DMS 273 treated with DMSO at 0.1 percent for 48 hours (cell line): ENCODE measurements at regions not wholly inside any gene's neighbourhood (a gene's known extent, or its start where the extent isn't known, plus 50 kb on each side); places are given as distances from the start of the nearest gene placed in this dataset.

Experiments used
- DNase-seq: peaks from one replicate; lab custom pipeline; 2025; lab: John Stamatoyannopoulos, UW

DNA sequence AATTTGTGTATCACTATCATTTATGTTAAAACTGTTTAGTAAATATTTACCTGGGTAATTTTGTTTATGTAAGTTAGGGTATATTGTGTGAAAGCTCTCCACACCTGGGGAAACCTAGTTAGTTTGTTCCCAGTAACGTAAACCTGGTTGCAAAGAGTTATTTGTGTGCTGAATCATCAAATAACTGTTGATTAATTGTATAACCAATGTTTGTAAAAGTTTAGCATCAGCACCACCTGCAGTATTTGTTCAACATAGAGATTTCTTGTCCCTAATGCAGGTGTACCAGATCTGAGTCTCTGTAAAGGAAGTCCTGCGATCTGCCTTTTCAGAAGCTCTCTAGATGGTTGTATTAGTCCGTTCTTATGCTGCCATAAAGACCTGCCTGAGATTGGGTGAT lies 440.4 kb downstream of the COL12A1 start:
- DNase-seq, result no peak

DNA sequence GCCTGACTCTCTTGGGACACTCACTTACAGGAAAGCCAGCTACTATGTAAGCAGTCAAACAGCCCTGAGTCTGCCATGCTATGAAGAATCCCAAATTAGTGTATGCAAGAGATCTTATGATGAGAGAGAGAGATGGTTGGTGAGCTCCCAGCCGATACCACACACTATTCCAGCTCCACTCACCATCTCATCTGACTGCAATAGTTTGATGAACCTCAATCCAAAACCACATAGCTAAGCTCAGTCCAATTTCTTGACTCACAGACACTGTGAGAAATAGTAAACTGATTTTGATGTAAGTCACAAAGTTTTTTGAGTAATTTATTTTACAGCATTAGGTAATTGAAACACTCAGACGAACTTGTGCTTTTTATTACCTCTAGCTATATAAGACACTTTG lies 441.4 kb downstream of the COL12A1 start:
- no peak for DNase-seq

DNA sequence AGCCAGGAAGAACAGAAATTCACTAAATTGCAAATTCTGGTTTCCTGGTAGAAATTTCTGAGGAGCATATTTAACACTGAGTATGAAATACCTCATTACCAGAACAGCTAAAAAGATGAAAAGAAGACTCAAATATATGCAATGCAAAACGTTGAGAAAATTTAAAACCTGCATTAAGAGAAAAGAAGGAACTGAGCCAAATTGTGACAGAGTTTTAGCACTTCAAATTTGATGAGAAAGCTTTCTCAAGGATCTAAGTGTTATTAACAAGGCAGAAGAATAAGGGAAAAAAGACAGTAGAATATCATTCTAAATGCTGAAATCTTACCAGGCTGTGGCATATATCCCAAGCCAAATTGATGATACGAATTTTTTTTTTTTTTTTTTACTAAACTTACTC lies 443.0 kb downstream of the COL12A1 start:
- no peak for DNase-seq

DNA sequence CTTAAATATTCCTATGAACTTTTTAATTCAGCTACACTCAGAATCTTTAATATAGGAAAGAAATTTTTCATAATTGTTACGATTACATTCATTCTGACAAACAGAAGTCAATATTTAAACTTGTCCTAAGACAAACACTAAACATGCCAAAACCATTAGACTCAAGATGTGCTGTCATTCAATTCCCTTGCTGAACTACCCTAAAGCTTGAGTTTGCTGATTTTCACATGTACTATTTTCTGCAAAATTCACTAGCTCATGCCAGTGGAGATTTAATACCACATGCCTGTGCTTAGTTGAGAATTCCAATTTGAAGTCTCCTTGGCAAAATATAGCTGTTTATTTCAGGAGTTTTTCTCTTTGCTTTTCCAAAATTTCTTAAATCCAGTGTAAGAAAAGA lies 448.0 kb downstream of the COL12A1 start:
- no peak for DNase-seq

DNA sequence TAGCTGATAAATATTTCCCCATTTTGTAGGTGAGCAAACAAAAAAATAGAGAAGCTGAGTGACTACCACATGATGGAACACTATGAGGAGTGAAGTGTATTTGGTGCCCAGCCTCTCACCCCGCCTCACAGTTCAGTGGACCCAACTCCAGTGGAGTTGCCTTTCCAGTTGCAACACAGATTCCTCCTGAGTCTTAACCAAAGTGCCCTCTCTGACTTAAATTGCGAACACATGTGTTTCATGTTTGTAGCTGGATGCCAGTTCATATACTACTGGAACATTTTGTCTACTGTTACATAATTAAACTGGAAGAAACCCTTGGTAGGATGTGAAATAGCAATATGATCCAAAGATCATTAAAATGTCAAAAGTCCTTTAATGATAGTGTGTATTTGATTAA lies 448.9 kb downstream of the COL12A1 start:
- DNase-seq, result no peak

DNA sequence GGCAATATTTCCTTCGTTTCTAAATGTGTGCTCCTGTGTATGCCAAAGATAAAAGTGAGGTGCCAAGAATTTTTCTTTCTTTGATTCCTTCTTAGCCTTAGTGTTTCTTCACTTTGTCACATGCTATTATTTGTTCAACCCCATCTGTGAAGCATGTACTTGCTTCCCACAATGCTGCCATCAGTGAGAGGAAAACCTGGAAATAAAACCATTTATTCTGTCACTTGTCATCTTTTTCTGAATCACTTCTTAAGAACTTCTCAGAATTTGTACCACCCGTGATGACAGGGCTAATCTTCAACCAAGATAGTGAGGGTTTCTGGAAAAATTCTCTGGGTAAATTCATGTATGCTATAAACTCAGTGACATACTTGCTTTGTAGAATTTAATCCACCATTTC lies 450.1 kb downstream of the COL12A1 start:
- no peak for DNase-seq

DNA sequence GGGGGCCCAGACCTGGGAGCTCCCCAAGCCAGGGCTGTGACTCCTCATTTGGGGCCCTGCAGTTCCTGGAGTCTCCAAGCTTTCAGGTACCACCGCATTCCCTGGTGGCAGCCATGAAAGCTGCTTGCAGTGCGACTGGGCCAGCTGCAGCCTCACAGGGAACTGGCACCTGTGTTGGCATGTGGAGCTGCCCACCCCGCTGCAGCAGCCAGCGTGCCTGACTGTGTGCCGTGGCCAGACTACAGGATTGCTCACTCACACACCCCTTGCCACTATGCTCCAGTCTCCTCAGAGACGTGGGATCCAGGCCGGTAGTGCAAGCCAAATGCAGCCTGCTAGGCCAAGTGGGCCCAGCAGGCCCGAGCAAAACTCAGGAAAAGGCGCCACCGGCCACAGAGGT lies 450.7 kb downstream of the COL12A1 start:
- DNase-seq, result no peak

DNA sequence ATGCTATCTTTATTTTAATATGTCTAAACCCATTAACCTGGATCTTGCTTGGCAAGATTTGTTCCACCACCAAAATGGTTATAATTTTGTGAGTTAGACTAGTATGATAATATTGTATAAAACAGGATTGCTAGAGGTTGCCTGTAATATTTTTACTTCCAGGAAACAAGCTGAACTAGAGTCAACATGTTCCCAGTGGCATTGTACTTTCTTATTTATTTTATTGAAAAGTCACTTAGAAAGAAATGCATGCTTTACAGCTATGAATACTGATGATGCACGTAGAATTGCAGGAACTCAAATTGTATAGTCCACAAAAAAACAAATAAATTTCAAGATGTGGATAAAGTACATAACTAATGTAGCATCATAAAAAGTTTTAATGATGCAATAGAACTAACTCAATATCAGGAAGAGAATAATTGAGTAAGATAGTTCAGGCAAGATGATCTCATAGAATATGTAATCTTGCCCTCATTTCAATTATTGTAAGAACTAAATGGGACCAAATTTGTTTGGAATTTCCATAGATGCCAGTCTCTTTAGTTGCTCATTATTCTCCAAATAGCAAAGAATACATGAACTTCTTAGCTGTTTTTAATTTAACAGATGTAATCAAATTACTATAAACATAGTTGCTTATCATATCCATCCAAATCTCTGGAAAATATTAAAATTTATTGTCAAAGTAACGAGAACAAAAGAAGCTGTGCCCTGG lies 451.8 kb downstream of the COL12A1 start:
- DNase-seq, result no peak

DNA sequence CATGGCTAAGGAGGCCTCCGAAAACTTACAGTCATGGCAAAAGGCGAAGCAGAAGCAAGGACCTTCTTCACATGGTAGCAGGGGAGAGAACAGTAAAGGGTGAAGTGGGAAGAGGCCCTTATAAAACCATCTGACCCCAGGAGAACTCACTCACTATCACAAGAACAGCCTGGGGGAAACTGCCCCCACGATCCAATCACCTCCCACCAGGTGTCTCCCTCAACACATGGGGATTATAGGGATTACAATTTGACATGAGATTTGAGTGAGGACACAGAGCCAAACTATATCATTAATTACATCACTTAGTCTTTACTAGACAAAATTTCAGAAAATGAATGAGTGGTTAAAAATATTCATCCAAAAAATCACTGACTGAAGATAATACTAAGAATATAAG lies 453.6 kb downstream of the COL12A1 start:
- no peak for DNase-seq

DNA sequence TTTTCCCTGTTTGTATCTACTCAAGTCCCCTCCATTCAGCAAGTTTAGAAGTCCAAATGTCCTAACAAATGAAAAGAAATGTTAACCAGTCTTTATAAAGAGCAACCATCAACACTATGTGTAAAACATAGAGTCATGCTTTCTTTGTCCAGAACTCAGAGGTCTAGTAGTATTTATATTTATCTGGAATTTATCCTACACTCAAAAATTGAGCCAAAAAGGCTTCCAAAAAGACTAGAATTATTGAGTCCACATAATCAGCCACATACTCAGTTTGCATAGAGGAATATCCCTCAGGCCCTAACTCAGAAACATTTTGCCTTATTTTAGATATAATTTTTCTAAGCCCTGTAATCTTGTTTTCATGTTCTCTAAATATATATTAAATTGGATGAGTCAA lies 455.0 kb downstream of the COL12A1 start:
- no peak for DNase-seq

DNA sequence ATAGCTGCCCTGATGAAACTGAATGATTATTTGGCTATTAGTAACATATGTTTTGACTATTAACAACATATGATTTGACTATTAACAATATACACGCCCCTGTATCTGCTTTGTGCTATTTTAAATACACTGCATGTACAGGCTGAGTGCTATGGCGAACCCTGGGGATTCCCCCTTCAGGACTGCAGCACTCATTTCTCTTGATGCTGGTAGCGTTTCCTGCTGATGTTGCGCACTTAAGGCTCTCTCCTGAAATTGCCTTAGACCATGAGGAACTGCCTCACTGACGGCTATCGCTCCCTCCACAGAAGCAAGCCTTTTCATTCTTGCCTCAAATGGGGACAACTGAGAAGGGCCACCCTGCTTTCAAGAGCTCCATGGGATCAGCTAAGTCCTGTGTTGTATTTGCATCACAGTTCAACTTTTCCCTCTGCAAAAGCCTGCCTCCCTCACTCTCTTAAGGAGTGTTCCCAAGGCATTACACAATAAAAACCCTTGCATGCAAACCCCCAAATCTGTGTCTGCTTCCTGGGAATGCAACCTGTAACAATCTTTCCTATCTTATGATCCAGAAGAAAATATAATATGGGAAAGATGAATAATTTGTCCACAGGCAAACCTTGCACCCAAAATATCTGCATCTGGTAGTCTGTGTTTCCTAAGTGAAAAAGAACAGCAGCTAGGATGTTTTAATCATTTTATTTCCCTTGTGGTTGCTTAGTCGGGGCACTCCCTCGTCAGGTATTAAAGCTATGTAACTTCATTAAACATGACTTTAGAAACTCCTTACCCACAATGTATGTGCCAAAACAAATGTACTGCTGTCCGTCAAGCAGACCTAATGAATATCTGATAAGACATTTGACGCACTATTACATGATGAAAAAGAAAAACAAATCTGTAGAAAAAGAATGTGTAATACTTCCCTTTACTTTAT lies 456.4 kb downstream of the COL12A1 start:
- no peak for DNase-seq

DNA sequence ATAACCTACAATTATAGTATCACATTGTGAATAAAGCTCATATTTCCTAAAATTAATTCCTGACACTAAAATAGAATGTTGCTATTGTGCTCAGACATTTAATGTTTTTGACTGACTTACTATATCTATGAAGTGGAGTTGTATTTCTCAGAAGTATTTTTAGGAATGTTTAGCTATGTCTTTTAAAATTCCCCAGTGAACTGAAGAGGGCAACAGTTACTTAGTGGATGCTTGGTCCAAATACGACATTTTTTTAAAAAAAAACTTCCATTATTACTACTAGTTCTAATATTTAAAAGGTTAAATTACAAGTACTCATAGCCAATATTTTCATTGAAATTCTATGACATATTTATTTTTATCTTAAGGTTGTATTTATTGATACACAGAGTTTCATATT lies 460.2 kb downstream of the COL12A1 start:
- no peak for DNase-seq

DNA sequence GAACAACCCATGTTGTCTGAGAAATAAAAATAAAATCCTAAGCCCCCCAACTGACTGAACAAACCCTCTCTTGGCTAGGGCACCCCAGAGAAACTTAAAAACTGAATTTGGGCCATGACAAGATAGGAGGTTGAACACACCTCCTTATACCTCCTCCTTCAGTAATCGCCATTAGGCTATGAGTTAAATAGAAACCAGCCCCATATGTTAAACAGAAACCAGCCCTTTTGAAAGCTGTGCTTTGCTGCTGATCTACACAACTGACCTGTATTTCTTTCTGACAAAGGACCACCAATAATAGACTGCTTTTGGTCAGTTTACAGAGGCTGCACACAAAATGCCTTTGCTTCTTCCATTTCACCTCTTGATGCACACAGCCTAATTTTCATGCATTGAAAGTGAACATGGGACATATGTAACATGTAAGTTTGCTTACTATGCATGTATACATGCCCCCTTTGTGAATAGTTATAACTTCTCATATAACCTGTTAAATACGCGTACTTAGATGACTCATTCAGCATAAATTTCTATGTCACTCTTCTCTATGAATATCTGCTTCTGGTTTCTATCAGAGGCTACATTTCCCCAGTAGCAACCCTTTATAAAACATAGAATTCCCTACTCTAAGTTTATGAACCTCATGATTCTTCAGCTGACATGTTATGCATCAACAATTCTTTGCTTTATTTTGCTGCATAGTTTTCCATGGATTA lies 462.9 kb downstream of the COL12A1 start:
- no peak for DNase-seq

DNA sequence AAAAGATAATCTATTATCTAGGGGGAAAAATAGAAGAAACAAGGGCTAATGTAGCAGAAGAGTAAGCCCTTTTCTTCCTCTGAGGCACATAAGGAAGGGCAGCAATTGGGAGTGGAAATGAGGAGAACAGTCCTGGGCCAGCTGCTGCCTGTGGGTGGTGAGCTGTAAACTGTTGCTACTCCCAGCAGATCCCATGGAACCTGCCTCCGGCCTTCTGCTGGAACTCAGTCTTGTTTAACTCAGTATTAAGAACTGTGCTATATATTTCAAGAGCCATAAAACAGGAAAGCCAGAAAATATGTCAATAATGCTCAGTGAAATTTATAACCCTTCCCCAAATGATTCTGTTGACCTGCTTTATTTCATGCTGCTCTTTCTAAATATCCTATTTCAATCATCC lies 464.2 kb downstream of the COL12A1 start:
- no peak for DNase-seq

DNA sequence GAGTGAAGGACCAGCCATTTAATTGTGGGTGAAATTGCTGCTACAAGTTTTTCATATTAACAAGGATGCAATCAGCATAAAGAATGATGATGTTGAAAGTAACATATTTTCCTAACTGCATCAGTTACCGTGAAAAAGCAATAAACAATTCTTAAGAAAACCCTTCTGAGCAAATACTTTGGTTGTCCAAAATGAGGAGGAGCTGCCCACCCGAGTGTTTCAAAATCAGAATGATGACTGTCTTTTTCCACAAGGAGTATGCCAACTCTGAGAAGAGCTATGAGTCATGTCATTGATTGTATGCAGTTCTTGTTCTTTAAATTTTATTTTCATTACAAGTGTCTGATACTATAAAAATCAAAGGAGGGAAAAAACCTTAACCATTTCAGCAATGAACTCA lies 470.5 kb downstream of the COL12A1 start:
- DNase-seq, result no peak

DNA sequence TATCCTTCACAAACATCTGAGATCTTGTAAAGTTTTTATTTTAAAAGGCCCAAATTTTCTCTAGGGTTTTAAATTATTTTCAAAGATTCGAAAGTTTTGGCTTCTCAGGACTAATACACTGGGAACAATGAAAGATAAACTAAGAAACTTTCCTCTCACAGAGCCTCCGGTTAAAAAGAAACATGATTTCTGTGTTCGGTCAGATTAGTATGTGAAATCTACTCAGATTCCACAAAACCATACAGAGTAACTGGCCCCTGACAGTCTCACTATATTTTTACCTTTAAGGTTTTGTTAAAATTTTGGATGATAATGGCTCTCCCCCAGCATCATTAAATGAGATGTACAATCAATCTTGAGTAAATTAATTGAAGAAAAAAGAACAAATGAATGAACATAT lies 471.0 kb downstream of the COL12A1 start:
- DNase-seq, result no peak

DNA sequence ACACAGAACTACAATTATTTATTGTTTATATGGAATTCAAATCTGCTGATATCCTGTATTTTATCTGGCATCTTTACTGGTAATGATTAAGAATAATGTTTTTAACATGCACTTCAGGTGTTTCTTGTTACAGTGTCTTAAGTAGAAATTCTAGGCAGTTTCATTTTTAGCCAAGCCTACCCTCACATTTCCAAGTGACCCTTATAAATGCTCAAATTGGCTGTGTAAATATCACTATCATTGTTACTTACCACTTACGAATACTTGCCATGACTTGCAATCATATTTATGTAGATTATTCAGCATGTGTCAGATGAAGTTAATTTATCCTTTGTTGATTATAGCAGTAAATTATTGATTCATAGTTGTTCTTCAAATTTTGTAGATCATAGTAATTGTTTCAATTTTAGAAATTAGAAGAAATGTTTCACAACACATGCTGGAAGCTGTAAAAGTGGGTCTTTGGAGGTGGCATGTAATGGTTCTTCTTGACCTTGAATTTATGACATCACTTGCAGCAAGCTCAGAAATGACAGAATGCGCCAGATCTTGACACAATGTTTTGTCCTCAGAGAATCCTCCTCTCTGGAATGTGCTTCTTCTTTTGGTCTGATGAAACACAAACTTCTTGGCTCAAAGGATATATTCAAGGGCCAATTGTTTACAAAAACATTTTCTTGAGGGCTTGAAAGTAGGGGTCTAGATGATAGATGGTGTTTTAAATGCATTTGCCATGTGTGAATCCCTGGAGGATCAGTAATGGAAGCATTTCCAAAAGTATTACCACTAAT lies 471.8 kb downstream of the COL12A1 start:
- no peak for DNase-seq

DNA sequence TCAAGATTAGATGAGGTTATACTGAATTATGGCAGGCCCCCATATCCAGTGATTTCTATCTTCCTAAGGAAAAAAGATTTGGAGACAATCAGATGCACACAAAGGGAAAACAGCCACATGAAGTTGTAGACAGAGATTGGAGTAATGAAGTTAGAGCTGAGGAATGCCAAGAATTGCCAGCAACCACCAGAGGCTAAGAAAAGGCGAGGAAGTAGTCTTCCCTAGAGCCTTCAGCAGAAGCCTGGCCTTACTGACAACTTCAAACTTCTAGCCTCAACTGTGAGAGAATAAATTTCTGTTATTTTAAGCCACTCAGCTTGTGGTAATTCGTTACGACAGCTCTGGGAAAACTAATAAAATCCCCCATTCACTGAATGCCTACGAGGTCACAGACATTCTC lies 473.9 kb downstream of the COL12A1 start:
- no peak for DNase-seq

DNA sequence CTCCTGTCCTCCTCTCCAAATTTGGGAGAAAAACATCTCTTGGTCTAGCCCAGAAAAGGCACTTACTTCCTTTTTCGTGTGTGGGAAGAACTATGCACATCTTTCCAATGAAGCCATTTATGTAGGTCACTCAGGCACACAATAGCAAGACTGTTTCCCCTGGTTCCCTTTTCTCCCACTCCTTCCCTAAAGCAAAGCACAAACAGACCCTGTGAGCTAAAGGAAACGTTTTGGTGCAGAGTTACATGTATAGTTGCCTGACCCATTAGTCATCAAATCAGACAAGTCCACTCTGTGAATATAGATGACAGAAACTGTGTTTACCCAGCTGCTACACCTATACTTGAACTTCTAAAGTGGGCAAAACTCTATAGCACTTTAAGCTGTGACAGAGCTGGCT lies 474.6 kb downstream of the COL12A1 start:
- DNase-seq, result no peak

DNA sequence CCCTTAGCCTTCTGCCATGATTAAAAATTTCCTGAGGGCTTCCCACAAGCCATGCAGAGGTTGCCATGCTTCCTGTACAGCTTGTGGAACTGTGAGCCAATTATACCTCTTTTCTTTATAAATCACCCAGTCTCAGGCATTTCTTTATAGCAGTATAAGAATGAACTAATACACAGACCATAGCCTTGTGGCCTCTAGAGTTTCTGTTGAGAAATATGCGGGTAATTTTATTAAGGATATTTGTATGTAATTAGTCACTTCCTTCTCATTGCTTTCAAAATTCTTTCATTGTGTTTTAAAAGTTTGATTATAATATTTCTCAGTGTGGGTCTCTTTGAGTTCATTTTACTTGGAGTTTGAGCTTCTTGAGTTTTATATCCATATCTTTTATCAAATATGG lies 484.9 kb downstream of the COL12A1 start:
- DNase-seq, result no peak

DNA sequence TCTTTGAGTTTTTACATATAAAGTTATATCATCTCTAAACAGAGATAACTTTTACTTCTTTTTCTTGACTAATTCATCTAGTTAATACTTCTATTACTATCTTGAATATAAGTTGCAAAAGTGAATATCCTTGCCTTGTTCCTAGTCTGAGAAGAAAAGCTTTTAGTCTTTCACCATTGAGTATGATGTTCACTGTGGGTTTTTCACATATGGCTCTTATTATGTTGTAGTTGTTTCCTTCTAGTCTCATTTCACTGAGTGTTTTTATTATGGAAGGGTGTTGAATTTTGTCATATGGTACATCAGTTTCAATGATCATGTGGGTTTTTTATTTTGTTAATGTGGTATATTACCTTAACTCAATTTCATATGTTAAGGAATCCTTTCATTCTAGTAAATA lies 488.3 kb downstream of the COL12A1 start:
- no peak for DNase-seq
